ENCODE measurements at regions not wholly inside any gene's neighbourhood (a gene's known extent, or its start where the extent isn't known, plus 50 kb on each side); places are given as distances from the start of the nearest gene placed in this dataset.

- H3K27me3 ChIP-seq (ENCODE audit: control insufficient read depth, insufficient read depth, low read length) = no peaks in the 10 kb centered on the region
- no peak overlapping the region for H3K4me3 ChIP-seq (ENCODE audit: low read depth in 2 of 2, low read length in 2 of 2)
- intact Hi-C loops (cut with micrococcal nuclease; ENCODE audit: unreplicated experiment) (no loop called here), in situ Hi-C loops (cut with HindIII; ENCODE audit: low pct_unique_long_range_greater_than_20kb, low sequenced_read_pairs) (no loop called here)
- DNase-seq (ENCODE audit: low read depth, low spot score) = no peak
- no TSS peak for BruUV-seq (replicated peaks)
- CTCF ChIA-PET = no interaction called here
- TF ChIP-seq SIN3A (IDR thresholded peaks at IDR 0.05; ENCODE audit: borderline replicate concordance, insufficient read depth, low read depth, low read length) = no peak
- TF ChIP-seq CTCF (IDR thresholded peaks at IDR 0.05) = no peak
- no peak for TF ChIP-seq REST (IDR thresholded peaks at IDR 0.05; ENCODE audit: insufficient read depth in 1 of 2, low read depth in 2 of 2, low read length in 1 of 2)
- no peak for TF ChIP-seq TCF7L2 (IDR thresholded peaks at IDR 0.05; ENCODE audit: low read depth, low read length)
- no peaks in the 10 kb centered on the region for H3K4me1 ChIP-seq (ENCODE audit: control insufficient read depth, insufficient read depth, low read length)
- H3K36me3 ChIP-seq (ENCODE audit: control insufficient read depth, insufficient read depth, low read length) = no peaks in the 10 kb centered on the region
- POLR2A ChIA-PET = no interaction called here
- no peaks in the 10 kb centered on the region for H3K9me3 ChIP-seq (ENCODE audit: control insufficient read depth, insufficient read depth, low read depth, low read length)
- no peak for ATAC-seq
- H3K27ac ChIP-seq (ENCODE audit: low read length) = no peak overlapping the region
These were observed 264.5 kb downstream of the SOX4 start for GRCh38 chr6:21858076-21858475.

GRCh38 chr6:21859193-21859735 lies 265.7 kb downstream of the SOX4 start:
- DNase-seq (ENCODE audit: low read depth, low spot score) (no peak), ATAC-seq (no peak)
- TF ChIP-seq SIN3A (IDR thresholded peaks at IDR 0.05; ENCODE audit: borderline replicate concordance, insufficient read depth, low read depth, low read length) (no peak), POLR2AphosphoS5 (IDR thresholded peaks at IDR 0.05; ENCODE audit: low read depth, low read length) (no peak), TCF7L2 (IDR thresholded peaks at IDR 0.05; ENCODE audit: low read depth, low read length) (no peak), CTCF (IDR thresholded peaks at IDR 0.05) (no peak)
- Histone ChIP-seq H3K36me3 (ENCODE audit: control insufficient read depth, insufficient read depth, low read length) (no peaks in the 10 kb centered on the region), H3K4me1 (ENCODE audit: control insufficient read depth, insufficient read depth, low read length) (no peaks in the 10 kb centered on the region), H3K27ac (ENCODE audit: low read length) (no peak overlapping the region), H3K9me3 (ENCODE audit: control insufficient read depth, insufficient read depth, low read depth, low read length) (no peaks in the 10 kb centered on the region), H3K27me3 (ENCODE audit: control insufficient read depth, insufficient read depth, low read length) (no peaks in the 10 kb centered on the region), H3K4me3 (ENCODE audit: low read depth in 2 of 2, low read length in 2 of 2) (no peak overlapping the region)
- intact Hi-C loops (cut with micrococcal nuclease; ENCODE audit: unreplicated experiment) (no loop called here), in situ Hi-C loops (cut with HindIII; ENCODE audit: low pct_unique_long_range_greater_than_20kb, low sequenced_read_pairs) (no loop called here)
- ChIA-PET CTCF (no interaction called here), POLR2A (no interaction called here)
- no TSS peak for BruUV-seq (replicated peaks)
